Activated naive CD4-positive, alpha-beta T cell treated with anti-CD3 and anti-CD28 coated beads, Interleukin-2, amount 50 U/mL, for 16 hours (primary cell): ENCODE measurements at regions not wholly inside any gene's neighbourhood (a gene's known extent, or its start where the extent isn't known, plus 50 kb on each side); places are given as distances from the start of the nearest gene placed in this dataset.
"Not testable (repeated sequence)": the region's sequence is repeated elsewhere in the genome, so short reads cannot be mapped to it uniquely, and the experiment has no call there.

Experiments used
- DNase-seq: peaks from one replicate; pipeline ENCODE4 v3.0.0-alpha.2; 2020

DNA sequence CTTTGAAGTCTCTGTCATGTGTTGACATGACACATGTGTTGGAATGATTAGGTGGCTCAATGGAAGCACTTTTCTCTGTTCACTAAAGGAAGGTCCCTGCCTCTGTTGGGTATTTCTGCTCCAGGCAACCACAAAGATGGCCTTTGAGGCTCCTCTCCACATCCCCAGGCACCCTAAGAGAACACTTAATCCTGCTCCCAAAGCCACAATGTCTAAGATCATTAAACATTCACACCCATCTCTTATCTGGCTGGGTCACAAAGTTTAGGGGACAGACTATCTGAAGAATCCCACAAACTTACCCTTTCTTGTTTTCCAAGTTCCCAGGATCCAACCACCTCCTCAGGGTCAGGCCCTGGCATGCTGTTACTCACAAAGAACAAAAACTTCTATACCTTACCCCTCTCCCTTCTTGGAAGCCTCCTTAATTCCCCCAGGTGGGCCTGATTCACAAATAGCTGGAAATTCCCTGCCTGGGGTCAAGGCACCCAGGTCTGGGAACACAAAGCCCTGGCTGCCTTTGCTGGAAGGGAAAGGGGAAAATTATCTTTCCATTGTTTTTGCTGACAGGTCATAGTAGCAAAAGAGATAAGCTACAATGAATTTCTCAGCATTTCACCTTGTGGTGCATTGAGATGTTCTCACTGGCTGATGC is 333.7 kb downstream of the PCNX1 start:
- DNase-seq, result no peak

DNA sequence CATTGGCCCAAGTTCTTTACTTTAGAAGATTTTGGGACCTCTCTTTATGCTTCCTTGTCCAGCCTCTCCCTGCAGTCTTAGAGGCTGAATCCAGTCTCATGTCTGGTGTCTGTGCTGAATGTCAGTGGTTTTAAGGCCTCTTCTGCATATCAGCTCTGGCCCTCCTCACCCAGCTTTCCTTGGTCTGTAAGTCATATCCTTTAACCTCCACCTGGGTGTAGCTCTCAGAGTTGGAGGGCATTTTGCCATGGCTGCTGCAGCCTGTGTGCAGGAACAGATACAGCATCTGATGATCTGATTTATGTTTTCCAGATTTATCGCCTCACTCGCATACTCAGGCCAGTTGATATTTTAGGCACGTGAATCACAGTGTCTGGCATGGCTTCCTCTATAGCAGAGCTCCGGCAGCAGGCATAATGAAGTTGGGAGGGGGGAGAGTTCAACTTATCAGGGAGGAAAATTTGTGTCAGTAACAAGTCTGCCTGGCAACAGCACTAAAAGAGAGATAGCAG is 335.0 kb downstream of the PCNX1 start:
- DNase-seq, result no peak

DNA sequence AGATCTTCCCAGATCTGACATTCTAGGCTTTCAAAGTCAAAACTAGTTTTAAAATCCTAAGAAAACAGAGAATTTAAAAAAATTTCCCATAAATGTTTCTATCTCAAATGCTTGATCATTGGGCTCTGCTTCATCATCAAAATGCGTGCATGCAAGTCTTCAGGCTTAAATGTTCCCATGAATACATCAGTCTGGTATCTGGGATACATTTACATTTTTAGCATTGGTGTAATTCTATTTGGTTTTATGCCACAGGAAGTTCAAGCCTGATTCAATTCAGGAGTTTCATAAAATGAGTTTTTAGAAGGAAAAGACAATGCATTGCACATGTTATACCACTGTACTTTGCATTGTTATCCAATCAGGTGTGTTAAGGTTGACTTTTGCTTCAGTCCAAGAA is 336.4 kb downstream of the PCNX1 start:
- DNase-seq, result no peak

DNA sequence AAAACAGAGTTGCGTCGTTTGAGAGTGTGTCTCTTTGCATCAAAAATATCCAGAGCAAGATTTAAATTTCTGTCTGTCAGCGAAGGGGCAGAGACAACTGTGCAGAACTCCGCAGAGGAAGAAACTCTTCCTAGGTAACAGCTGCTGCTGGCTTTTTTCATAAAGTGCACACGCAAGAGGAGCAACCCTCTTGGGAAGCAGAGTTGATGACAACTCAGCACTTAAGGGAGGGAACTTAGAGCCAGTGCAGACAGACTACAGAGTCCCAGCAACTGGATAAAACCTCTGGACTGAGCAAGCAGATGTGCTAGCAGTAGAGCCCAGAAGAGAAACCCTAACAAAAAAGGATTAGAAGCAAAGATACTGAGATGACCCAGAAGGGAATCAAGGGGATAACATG is 337.1 kb downstream of the PCNX1 start:
- DNase-seq, result no peak

DNA sequence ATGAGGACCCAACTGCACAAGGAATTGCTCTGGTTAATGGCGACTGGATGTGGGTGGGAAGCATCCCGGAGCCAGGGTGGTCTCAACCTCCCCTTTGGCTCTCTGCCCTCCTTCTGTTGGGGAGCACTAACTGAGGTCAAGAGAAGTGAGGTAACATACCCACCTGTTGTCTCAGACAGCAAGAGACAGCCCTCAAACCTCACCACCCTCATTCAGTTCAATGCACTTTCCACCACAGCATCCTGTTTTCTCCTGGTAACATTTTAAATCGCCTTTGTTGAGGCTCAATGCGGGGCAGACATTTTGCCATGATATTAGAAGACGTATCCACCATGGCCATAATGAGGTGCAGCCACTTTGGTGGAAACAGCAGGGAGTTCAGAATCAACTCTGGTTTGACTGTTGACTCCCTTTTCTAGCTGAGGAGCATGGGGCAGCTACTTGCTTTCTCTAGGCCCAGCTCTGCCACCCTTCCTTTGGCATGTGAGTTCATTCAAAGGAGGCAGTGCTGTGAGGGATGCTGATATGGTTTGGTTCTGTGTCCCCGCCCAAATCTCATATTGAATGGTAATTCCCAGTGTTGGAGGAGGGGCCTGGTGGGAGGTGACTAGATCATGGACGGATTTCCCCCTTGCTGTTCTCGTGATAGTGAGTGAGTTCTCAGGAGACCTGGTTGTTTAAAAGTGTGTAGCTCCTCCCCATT is 338.6 kb downstream of the PCNX1 start:
- no peak for DNase-seq

DNA sequence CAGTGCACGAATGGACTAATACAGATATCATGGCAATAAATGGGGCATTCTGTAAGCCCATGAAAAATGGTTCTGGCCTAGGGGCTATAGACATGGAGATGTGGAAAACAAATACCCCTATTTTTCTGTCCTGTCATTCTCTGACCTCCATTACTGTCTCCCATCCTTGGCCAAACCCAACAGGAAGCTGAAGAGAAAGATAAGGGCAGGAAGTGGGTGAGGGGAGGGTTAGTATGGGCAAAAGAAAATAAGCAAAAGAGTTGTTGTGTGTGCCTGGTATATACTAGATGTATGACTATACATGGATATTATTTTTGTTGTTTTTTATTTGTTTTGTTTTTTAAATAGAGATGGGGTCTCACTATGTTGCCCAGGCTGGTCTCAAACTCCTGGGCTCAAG is 339.3 kb downstream of the PCNX1 start:
- no peak for DNase-seq

DNA sequence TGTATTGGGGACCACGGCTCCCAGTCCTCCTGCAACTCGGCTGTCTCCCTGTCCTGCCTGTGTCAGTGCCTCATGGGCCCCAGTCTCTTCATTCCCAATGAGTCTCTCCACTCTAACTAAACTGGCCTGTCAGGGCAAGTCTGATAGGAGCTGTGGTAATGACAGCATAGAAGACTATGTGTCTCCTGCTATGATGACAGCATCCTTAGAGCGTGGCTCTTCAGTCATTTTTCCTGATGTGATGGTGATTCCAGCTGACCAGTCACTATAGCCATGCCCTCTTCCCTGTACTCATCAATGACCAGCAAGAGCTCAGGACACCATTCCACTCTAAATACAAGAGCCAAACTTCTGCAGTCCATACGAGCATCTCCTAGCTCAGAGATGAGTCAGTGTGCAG is 339.8 kb downstream of the PCNX1 start:
- no peak for DNase-seq

DNA sequence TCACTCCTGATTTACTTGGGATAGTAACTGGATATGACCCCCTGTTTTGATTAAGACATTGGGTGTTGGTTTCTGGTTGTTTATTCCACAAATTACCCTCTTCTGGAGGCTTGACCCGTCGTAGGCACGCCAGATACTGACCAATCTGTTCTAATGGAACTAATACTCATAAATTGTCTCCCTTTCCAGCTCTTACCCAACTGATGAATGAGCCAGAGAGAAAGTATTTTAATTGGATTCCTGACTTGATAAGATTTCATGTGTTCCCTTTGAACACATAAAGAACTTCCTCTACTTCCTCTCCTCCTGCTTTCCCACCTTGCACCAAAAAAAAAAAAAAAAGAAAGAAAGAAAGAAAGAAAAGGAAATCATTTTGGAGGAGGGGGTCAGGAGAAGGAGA is 340.9 kb downstream of the PCNX1 start:
- no peak for DNase-seq

DNA sequence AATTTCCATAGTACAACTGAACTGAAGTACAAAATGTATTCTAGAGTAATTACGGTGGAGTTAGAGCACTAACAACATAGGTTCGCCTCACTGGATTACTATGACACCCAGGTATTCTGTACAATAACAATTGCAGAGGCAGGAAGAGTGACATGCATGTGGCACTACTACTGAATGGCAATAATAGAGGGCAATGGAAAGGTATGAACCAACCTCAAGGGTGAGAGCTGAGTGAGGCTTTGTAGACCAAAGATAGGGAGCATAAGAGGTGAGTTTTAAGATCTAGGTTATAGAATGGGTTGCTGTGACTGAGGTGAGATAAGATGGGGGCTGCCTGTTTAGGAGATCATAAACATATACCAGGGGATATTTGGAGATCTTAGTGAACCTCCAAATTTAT is 343.1 kb downstream of the PCNX1 start:
- DNase-seq, result no peak

DNA sequence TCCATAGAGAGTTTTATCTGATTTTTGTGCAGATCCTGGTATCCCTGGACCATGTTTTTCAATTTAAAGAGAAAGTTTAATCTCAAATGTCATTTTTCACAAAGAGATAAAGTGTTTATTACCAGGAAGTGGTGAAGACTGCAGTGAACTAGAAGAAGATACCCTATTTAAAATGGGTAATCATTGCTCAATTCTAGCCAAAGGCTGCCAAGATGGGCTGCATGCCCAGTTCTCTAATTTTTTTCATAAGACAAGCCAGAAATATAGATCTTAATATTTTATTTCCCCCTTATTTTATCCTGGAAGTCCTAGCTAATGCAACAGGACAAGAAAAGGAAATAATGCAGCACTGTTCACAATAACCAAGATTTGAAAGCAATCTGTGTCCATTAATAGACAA is 343.5 kb downstream of the PCNX1 start:
- DNase-seq, result no peak

DNA sequence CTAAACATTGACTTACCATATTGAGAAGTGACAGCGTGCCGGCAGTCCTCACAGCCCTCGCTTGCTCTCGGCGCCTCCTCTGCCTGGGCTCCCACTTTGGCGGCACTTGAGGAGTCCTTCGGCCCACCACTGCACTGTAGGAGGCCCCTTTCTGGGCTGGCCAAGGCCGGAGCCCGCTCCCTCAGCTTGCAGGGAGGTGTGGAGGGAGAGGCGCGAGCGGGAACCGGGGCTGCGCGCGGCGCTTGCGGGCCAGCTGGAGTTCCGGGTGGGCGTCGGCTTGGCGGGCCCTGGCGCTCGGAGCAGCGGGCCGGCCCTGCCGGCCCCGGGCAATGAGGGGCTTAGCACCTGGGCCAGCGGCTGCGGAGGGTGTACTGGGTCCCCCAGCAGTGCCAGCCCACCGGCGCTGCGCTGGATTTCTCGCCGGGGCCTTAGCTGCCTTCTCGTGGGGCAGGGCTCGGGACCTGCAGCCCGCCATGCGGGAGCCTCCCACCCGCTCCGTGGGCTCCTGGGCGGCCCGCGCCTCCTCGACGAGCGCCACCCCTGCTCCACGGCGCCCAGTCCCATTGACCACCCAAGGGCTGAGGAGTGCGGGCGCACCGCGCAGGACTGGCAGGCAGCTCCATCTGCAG is 346.9 kb downstream of the PCNX1 start:
- DNase-seq, result not testable (repeated sequence)

DNA sequence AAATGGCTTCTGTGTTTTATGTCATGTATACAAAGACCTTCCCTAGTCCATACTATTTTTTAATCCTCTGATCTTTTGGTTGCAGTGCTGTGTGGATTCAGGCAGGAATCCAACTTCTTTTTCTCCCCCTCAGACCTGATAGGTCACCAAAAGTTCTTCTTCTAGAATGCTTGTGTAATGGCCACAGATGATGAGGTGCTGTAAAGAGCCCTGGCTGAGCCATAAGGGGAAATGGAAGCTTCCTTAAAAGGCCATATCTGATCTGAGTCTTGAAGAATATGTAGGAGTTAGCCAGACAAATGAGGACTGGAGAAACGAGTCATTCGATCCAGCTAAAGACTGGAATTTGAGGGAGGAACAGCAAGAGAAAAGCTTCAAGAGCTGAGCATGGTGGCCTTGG is 353.9 kb downstream of the PCNX1 start:
- no peak for DNase-seq

DNA sequence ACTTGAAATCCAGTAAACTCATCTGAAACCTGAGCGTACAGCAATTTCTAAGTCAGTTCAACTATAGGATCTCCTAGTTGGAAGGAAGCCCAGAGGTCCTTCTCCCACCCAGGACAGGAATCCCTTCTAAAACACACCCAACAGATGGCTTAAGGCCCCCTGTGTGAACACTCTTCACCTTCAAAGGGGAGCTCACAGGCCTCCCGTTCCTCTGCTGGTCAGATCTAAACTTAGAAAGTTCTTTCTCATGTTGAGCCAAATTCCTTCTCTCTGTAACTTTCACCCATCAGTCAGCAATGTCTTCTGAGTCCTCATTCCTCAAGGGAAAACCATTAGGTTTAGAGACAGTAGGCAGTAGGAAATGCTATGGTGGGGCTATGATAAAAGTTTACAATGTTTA is 355.2 kb downstream of the PCNX1 start:
- no peak for DNase-seq

DNA sequence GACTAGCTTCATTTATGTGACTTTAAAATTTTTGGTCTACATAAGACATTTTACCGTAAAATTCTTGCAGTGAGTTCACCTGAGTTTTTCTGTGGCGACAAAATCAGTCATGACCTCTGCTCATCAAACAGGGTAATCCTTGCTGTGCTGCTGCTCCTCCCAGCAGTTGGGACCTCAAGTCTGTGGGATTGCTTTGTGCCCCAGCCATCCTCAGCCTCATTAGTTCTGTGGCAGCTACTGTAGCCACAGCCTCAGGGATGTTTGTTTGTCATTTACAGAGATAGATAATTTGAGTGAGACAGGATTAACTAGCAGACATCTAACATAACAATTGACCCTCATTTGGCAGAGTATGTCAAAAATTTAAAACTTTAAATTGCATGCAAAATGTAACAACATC is 357.0 kb downstream of the PCNX1 start:
- no peak for DNase-seq

DNA sequence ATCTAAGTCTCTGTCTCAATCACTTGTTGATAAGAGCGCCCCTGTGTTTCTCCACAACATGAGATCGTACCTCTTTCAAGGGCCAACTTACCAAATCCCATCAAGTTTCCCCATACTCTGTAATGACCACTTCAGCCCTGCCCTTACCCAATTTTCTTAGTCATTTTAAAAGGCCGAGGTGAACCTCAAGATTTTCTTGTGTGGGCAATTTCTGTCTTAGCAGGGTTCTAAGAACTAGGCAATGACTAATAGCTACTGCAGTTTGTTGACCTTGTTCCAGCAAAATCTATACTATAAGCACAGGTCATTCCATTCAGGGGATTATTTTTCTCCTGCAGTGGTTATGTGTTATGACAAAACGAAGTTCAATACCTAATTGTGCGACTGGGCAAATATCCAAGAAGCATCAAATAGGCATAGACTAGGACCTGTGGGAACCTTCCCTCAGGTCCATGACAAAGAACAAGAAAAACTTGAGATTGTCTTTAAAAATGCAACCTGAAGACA is 359.8 kb downstream of the PCNX1 start:
- DNase-seq, result no peak

DNA sequence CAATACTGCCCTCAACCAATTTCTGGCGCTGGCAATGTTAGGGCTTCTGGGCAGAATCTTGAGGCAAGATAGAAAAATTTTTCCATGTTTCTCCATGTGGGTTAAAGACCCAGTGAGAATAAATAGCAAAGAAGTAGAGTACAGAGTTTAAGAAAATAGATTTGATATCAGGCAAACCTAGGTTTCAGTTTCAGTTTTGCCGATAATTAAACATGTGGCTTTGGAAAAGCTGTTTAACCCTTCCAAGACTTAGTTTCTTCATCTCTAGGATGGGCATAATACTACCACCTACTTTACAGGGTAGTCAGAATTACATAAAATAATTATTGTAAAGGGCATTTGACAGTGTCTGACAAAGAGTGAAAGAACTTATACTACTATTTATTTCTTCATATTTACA is 360.4 kb downstream of the PCNX1 start:
- no peak for DNase-seq

DNA sequence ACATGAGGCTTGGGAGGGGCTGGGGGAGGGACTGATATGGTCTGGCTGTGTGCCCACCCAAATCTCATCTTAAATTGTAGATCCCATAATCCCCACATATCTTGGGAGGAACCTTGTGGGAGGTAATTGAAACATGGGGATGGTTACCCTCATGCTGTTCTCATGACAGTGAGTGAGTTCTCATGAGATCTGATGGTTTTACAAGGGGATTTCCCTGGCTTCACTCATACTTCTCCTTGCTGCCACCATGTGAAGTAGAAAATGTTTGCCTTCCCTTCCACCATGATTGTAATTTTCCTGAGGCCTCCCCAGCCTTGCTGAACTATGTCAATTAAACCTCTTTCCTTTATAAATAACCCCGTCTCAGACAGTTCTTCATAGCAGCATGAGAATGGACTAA is 362.9 kb downstream of the PCNX1 start:
- DNase-seq, result no peak

DNA sequence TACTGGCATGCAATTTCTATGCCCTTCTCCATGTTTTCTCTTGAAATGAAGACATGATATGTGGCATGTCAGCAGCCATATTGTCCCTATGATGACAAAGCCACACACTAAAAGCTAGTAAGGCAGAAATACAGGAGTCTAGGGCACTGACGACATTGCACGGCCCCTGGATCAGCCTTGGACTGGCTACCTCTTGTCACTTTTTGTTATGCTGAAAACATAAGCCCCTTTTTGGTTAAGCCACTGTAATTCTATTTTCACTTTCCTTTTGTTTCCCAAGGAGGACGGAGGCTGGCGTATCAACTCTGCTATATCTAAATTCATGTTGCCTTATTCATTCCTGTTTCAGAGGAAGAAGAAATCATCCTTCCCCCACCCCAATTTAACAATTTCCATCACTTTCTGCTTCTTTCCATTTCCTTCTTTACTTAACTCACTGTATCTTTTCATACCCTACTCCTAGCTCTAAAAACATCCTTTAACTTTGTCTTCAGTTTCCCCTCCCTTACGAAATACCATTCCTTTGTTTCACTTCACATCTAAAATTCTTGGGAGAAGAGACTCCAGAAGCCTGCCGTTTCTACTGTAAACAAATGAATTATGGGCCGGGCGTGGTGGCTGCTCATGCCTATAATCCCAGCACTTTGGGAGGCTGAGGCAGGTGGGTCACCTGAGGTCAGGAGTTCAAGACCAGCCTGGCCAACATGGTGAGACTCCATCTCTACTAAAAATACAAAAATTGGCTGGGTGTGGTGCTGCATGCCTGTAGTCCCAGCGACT is 364.1 kb downstream of the PCNX1 start:
- DNase-seq, result no peak

DNA sequence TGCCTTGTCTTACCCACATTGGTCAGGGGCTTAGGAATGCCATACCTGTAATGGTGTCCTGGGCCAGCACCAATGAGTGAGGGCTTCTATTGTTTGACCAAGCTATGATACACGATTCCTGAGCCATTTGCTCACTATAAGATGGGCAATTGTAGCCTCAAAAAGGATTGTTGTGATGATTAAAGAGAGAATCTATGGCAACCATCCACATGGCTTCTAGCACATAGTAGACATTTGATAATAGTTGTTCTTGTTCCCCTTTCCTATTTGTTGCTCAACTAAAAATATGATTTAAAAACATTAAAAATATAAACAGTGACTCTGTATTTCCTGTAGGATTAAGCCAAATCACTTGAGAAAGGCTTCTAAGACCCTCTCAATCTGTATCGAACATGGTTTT is 366.1 kb downstream of the PCNX1 start:
- no peak for DNase-seq

DNA sequence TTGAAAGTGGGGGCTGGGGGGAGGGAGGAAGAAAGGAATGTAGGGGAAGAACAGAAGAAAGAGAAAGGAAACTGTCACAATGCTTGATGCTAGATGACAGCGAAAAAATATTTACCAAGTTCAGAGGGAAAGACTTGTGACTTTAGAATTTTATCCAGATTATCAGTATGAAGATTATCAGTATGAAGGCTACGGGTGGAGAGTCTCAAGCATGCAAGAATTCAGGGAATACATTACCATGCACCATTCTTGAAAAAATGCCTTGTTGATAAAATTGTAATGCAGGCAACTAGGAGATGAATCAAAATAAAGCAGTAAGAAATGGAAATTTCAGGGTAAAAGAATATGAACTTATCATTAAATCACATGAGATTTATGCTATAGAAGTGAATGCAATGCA is 376.8 kb downstream of the PCNX1 start:
- no peak for DNase-seq

DNA sequence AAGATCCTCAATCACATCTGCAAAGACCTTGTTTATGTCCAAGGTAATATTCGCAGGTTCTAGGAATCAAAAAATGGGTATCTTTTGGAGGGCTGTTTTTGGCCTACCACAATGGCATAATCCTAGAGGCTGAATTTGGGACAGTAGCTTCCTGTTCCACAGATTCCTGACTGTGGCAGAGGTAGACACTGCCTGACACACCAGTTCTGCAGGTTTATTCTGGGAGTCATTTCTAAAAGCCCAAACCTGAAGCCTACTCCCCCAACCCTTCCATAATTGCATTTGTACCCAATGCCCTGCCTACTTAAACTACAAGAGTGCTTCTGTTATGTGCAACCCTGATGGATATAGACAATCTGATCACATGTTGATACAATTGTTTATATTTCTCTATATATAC is 378.9 kb downstream of the PCNX1 start:
- no peak for DNase-seq

DNA sequence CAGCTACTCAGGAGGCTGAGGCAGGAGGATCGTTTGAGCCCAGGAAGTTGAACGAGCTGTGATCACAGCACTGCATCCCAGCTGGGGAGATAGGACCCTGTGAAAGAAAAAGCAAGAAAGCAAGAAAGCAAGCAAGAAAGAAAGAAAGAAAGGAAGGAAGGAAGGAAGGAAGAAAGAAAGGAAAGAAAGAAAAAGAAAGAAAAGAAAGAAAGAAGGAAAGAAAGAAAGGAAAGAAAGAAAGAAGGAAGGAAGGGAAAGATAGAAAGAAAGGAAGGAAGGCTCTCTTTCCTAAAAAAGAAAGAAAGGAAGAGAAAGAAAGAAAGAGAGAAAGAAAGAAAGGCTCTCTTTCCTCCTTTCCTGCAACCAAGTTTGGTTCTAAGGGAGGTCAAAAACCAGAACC is 380.3 kb downstream of the PCNX1 start:
- DNase-seq, result no peak

DNA sequence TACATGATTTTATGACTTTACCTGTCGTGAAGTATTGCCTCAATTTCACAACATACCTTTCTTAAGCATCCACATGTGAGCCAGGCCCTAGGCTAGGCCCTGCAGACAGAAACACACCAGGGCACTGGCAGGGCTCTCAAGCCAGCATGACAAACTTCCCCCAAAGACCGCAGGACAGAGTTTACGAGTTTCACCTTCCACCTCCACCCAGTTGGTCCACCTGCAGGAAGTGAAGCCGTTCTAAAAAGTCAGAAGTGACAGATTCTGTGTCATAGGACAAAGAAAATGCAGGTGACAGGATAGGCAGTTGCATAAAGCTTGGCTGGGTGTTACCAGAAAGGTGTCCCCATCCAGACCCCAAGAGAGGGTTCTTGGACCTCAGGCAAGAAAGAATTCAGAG is 382.3 kb downstream of the PCNX1 start:
- no peak for DNase-seq
